ENCODE measurements at regions not wholly inside any gene's neighbourhood (a gene's known extent, or its start where the extent isn't known, plus 50 kb on each side); places are given as distances from the start of the nearest gene placed in this dataset.

DNA sequence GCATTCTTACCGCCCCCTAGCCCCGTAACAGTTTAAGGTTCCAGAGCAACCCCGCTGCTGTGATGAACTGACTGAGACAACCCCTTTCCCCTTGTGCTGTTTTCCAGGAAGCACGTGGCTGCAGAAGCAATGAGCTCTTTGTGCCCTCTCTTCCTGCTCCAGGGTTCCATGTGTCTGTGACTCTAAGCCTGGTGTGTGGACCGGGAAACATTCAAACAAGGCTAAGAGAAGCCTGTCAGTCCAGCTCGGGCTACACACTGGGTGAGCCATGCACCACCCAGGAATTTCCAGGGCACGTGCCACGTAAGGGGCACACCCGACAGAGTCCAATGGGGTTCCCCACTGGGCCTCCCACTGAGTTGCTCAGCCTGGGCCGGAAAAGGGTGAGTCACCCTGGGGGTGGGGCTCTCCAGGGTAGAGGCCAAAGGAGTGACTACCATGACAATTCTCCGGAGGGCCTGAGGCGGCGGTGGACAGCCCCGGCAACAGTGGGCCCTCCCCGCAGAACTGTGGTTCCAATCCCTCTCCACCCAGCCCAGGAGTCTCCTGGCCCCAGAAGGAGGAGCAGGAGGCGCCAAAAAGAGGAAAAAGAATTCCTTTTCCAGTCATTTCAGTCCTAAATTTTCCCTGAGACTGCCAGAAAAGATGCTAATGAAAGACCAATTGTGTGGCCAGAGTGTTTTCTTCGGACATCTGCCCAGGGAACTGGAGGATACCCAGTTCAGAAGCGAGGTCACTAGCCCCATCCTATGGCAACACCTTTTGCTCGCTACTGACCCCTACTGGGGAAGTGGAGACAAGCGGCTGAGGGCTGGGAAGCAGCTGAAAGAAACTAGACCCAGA, 157.8 kb upstream of the SLC1A4 start:
- peaks cover 0 to 5% (median 0%) of the 10 kb centered on the region in 4 donors for H3K4me1 ChIP-seq
- ATAC-seq (peak; percentile 89 to 92 (median 91)), DNase-seq (peak; percentile 76 to 81 (median 80))
- WGBS (ENCODE audit: insufficient coverage, low coverage, low lambda C conversion rate, missing lambda C conversion rate) = 43% methylated on average over 13 of the region's 20 CpGs
- H3K27ac ChIP-seq = peak overlapping the region in 2 of 3 donors; percentile 27 to 61
- H3K27me3 ChIP-seq = no peaks in the 10 kb centered on the region
- no peaks in the 10 kb centered on the region for H3K9me3 ChIP-seq
- intact Hi-C loops (cut with DNase I) = no loop called here
- no peak overlapping the region for H3K4me3 ChIP-seq
- H3K36me3 ChIP-seq = no peaks in the 10 kb centered on the region
- TF ChIP-seq, protein P1, sequence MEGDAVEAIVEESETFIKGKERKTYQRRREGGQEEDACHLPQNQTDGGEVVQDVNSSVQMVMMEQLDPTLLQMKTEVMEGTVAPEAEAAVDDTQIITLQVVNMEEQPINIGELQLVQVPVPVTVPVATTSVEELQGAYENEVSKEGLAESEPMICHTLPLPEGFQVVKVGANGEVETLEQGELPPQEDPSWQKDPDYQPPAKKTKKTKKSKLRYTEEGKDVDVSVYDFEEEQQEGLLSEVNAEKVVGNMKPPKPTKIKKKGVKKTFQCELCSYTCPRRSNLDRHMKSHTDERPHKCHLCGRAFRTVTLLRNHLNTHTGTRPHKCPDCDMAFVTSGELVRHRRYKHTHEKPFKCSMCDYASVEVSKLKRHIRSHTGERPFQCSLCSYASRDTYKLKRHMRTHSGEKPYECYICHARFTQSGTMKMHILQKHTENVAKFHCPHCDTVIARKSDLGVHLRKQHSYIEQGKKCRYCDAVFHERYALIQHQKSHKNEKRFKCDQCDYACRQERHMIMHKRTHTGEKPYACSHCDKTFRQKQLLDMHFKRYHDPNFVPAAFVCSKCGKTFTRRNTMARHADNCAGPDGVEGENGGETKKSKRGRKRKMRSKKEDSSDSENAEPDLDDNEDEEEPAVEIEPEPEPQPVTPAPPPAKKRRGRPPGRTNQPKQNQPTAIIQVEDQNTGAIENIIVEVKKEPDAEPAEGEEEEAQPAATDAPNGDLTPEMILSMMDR (IDR thresholded peaks at IDR 0.05) = peak; percentile 75 to 97 (median 90)
- TF ChIP-seq POLR2A (IDR thresholded peaks at IDR 0.05) = no peak

DNA sequence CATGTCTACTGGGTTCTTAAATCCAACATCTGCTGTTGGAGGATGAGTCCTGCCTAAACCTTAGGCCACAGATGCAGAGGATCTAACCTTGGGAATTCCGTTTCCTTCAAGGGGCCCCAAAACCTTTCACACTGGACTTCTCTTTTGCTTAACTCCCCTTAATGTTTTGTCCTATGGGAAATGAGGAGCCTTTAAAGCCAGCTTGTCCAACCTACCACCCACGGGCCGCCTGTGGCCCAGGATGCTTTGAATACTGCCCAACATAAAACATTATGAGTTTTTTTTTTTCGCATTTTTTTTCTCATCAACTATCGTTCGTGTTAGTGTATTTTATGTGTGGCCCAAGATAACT, 157.2 kb upstream of the SLC1A4 start:
- Histone ChIP-seq H3K27me3 (no peaks in the 10 kb centered on the region), H3K9me3 (no peaks in the 10 kb centered on the region), H3K27ac (no peak overlapping the region), H3K4me1 (peaks cover 0 to 11% (median 0%) of the 10 kb centered on the region in 4 donors), H3K4me3 (no peak overlapping the region), H3K36me3 (no peaks in the 10 kb centered on the region)
- DNase-seq = no peak
- TF ChIP-seq, protein P1 (IDR thresholded peaks at IDR 0.05) = no peak
- TF ChIP-seq POLR2A (IDR thresholded peaks at IDR 0.05) = no peak
- no peak for ATAC-seq
- intact Hi-C loops (cut with DNase I) = no loop called here
- WGBS (ENCODE audit: insufficient coverage, low coverage, low lambda C conversion rate, missing lambda C conversion rate) = 65% methylated on average over 6 of the region's 6 CpGs

DNA sequence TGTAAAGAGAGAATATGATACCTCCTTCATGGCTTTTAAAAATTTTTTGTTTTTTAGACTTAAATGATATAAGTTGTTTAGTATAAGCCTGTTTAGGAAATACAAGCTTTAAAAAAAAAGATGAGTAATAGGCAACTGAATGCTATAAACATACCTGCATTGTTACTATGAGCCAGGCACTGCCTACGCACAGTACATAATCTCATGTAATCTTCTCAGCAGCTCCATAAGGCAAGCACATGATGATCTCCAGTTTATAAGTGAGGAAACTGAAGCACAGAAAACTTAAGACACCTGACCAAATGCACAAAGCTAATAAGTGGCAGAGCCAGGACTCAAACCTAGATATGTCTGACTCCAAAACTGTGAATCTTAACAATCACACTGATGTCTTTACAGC, 156.3 kb upstream of the SLC1A4 start:
- intact Hi-C loops (cut with DNase I) = no loop called here
- Histone ChIP-seq H3K4me1 (peaks cover 0 to 13% (median 0%) of the 10 kb centered on the region in 4 donors), H3K9me3 (no peaks in the 10 kb centered on the region), H3K27me3 (no peaks in the 10 kb centered on the region), H3K36me3 (no peaks in the 10 kb centered on the region), H3K4me3 (no peak overlapping the region), H3K27ac (no peak overlapping the region)
- no peak for DNase-seq
- WGBS (ENCODE audit: insufficient coverage, low coverage, low lambda C conversion rate, missing lambda C conversion rate) = 100% methylated on average over 1 of the region's 1 CpG
- TF ChIP-seq, protein P1 (IDR thresholded peaks at IDR 0.05) = no peak
- no peak for TF ChIP-seq POLR2A (IDR thresholded peaks at IDR 0.05)
- no peak for ATAC-seq

DNA sequence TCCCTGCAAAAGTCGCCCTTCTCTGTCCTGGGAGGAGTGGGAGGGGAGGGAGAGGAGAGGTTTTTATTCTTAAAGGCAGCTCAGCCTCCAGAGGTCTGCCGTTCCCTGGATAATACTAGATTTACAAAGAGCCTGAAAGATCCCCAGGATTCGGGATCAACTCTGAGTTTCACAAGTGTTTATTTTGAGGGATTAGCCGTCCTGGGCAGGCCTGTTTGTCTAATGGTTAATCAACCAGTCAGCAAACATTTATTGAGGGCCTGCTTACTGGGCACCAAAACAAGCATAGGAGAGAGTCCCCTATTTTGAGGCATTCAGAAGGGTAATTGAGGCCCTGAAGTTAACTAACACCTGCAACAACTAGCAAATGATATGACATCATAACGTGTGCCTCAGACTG, 152.6 kb upstream of the SLC1A4 start:
- Histone ChIP-seq H3K9me3 (no peaks in the 10 kb centered on the region), H3K36me3 (no peaks in the 10 kb centered on the region), H3K27me3 (no peaks in the 10 kb centered on the region), H3K4me3 (no peak overlapping the region), H3K4me1 (peaks cover 0 to 13% (median 0%) of the 10 kb centered on the region in 4 donors), H3K27ac (peak overlapping the region in 2 of 3 donors; percentile 39 to 53)
- intact Hi-C loops (cut with DNase I) = no loop called here
- WGBS (ENCODE audit: insufficient coverage, low coverage, low lambda C conversion rate, missing lambda C conversion rate) = 18% methylated on average over 4 of the region's 5 CpGs
- TF ChIP-seq, protein P1 (IDR thresholded peaks at IDR 0.05) = no peak
- TF ChIP-seq POLR2A (IDR thresholded peaks at IDR 0.05) = no peak
- no peak for DNase-seq
- peak; percentile 77 to 81 (median 79) for ATAC-seq

Measured in right lobe of liver (tissue), 6 donors.